ENCODE measurements at regions not wholly inside any gene's neighbourhood (a gene's known extent, or its start where the extent isn't known, plus 50 kb on each side); places are given as distances from the start of the nearest gene placed in this dataset.

DNA sequence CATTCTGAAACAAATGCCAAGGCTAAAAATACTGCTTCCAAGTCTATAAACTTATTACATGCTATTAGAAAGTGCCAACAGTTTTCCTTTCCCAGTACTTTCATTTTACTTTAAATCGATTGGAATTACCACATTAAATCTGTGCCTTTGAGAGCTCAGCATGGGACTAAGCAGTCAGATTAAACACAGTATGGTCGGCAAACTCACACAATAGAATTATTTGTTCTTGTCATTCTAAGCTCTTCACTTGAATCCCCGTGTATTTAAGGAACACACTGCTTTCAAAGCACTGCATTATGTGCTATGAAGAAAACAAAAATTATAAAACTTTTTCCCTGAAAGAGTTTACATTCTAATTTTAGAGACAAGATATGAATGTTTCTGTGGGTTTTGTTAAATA lies 444.4 kb upstream of the SLC39A10 start:
- Histone ChIP-seq H3K27ac (no peak overlapping the region), H3K27me3 (no peaks in the 10 kb centered on the region), H3K4me3 (no peak overlapping the region), H3K36me3 (no peaks in the 10 kb centered on the region), H3K9me3 (no peaks in the 10 kb centered on the region), H3K4me1 (no peaks in the 10 kb centered on the region)
- DNase-seq (ENCODE audit: low spot score in 2 of 2) = no peak
- no peak for TF ChIP-seq EP300 (IDR thresholded peaks at IDR 0.05)
- 56% methylated on average over 3 of the region's 3 CpGs for WGBS

DNA sequence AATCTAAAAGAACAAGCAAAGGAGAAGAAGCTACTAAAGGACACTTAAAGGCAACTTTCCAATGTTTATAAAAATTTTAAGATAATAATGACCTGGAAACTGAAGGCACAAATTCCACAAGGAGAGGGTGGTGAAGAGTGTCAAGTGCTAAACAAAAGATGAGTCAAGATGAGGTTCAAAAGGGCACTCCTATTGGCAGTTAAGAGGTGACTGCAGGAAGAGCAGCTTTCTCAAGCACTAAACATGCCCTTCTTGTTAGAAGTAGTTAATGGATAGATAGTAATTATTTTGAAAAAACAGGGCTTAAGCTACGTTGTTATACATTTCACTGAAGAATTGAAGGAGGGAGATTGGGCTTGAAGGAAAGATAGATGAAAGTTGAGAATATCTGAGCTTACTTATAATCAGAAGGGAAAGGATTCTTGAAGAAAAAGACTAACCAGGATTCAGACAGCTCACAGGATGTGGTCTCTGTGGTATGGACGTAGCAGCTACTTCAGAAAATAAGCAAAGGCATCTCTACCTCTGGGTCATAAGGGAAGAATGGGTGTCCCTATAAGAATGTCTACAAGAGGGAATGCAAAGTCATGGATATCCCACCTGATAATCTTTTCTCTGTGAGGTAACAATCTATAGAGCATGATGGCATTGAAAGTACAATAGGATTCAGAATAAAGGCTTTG lies 454.7 kb upstream of the SLC39A10 start:
- 70% methylated on average over 2 of the region's 2 CpGs for WGBS
- Histone ChIP-seq H3K4me1 (no peaks in the 10 kb centered on the region), H3K4me3 (no peak overlapping the region), H3K27ac (no peak overlapping the region), H3K36me3 (no peaks in the 10 kb centered on the region), H3K27me3 (no peaks in the 10 kb centered on the region), H3K9me3 (no peaks in the 10 kb centered on the region)
- TF ChIP-seq, protein P1, sequence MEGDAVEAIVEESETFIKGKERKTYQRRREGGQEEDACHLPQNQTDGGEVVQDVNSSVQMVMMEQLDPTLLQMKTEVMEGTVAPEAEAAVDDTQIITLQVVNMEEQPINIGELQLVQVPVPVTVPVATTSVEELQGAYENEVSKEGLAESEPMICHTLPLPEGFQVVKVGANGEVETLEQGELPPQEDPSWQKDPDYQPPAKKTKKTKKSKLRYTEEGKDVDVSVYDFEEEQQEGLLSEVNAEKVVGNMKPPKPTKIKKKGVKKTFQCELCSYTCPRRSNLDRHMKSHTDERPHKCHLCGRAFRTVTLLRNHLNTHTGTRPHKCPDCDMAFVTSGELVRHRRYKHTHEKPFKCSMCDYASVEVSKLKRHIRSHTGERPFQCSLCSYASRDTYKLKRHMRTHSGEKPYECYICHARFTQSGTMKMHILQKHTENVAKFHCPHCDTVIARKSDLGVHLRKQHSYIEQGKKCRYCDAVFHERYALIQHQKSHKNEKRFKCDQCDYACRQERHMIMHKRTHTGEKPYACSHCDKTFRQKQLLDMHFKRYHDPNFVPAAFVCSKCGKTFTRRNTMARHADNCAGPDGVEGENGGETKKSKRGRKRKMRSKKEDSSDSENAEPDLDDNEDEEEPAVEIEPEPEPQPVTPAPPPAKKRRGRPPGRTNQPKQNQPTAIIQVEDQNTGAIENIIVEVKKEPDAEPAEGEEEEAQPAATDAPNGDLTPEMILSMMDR (IDR thresholded peaks at IDR 0.05) = no peak
- TF ChIP-seq POLR2AphosphoS5 (IDR thresholded peaks at IDR 0.05) (no peak), POLR2A (IDR thresholded peaks at IDR 0.05) (no peak), EP300 (IDR thresholded peaks at IDR 0.05) (no peak)
- DNase-seq (ENCODE audit: low spot score in 2 of 2) = no peak

- H3K4me3 ChIP-seq = no peak overlapping the region
- H3K27ac ChIP-seq = no peak overlapping the region
- no peaks in the 10 kb centered on the region for H3K4me1 ChIP-seq
- no peaks in the 10 kb centered on the region for H3K27me3 ChIP-seq
- no peaks in the 10 kb centered on the region for H3K9me3 ChIP-seq
- no peaks in the 10 kb centered on the region for H3K36me3 ChIP-seq
- DNase-seq (ENCODE audit: low spot score in 2 of 2) = no peak
- TF ChIP-seq POLR2AphosphoS5 (IDR thresholded peaks at IDR 0.05) (no peak), EP300 (IDR thresholded peaks at IDR 0.05) (no peak), POLR2A (IDR thresholded peaks at IDR 0.05) (no peak)
- TF ChIP-seq, protein P1 (IDR thresholded peaks at IDR 0.05) = no peak
Measured at GRCh38 chr2:195199864-195200263, 457.2 kb upstream of the SLC39A10 start.

DNA sequence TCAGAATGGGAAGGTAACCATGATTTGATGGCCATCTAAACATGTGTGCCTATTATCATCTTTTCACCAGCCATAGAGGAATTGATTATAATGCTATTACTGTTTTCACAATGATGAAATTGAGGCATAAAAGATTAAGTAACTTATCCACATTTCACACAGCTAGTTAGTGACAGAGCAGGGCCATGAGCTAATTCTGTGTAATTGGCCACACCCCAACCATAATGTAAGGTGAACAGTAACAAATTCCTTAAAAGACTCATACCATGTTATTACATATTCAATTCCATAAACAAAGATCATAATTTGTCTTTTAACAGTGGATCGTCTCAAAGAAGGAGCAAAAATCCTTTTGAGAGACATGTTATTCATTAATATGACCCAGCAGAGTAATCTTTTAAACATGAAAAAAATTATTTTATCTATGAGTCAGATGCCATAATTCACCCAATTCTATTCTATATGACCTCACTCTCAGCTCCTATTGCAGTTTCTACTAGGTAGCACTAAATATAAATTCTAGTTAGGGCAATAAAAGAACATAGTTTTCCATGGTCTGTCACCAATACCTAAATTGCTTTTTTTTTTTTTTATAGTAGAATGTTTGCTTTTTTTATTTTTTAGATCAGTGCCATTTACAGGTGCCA lies 475.8 kb upstream of the SLC39A10 start:
- TF ChIP-seq POLR2AphosphoS5 (IDR thresholded peaks at IDR 0.05) (no peak), EP300 (IDR thresholded peaks at IDR 0.05) (no peak), POLR2A (IDR thresholded peaks at IDR 0.05) (no peak)
- TF ChIP-seq, protein P1 (IDR thresholded peaks at IDR 0.05) = no peak
- Histone ChIP-seq H3K27me3 (no peaks in the 10 kb centered on the region), H3K4me1 (no peaks in the 10 kb centered on the region), H3K36me3 (no peaks in the 10 kb centered on the region), H3K27ac (no peak overlapping the region), H3K9me3 (no peaks in the 10 kb centered on the region), H3K4me3 (no peak overlapping the region)
- no peak for DNase-seq (ENCODE audit: low spot score in 2 of 2)
- WGBS = 61% methylated on average over 1 of the region's 1 CpG

DNA sequence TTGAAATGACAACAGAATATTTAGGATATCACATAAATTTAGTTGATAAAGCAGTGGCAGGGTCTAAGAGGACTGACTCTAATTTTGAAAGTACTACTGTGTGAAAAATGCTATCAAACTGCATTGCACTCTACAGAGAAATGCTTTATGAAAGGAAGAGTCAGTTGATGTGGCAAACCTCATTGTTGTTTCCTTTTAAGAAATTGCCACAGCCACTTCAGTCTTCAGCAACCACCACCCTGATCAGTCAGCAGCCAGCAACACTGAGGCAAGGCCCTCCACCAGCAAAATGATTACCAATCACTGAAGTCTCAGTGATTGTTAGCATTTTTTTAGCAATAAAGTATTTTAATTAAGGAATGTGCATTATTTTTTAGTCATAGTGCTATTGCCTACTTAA lies 488.7 kb upstream of the SLC39A10 start:
- no peak overlapping the region for H3K4me3 ChIP-seq
- TF ChIP-seq POLR2AphosphoS5 (IDR thresholded peaks at IDR 0.05) = no peak
- TF ChIP-seq, protein P1 (IDR thresholded peaks at IDR 0.05) = no peak
- no peak for TF ChIP-seq POLR2A (IDR thresholded peaks at IDR 0.05)
- TF ChIP-seq EP300 (IDR thresholded peaks at IDR 0.05) = no peak
- no peak for DNase-seq (ENCODE audit: low spot score in 2 of 2)
- H3K9me3 ChIP-seq = no peaks in the 10 kb centered on the region
- no peak overlapping the region for H3K27ac ChIP-seq
- no peaks in the 10 kb centered on the region for H3K36me3 ChIP-seq
- H3K4me1 ChIP-seq = no peaks in the 10 kb centered on the region
- H3K27me3 ChIP-seq = no peaks in the 10 kb centered on the region

All from suprapubic skin (tissue), 4 donors.